ENCODE measurements at regions not wholly inside any gene's neighbourhood (a gene's known extent, or its start where the extent isn't known, plus 50 kb on each side); places are given as distances from the start of the nearest gene placed in this dataset.

- Histone ChIP-seq H3K36me3 (replicated peaks; ENCODE audit: low read depth, low read length) (peaks cover 5% of the 10 kb centered on the region), H4K20me1 (ENCODE audit: insufficient read depth, low read length) (no peaks in the 10 kb centered on the region), H3K4me2 (ENCODE audit: low read length) (no peak overlapping the region), H3K9me3 (ENCODE audit: insufficient read depth, low read length) (peaks cover 20% of the 10 kb centered on the region; the same call in 1 of the 2 replicates), H3K4me1 (ENCODE audit: low read length) (no peaks in the 10 kb centered on the region), H3K27me3 (ENCODE audit: low read depth, low read length) (no peaks in the 10 kb centered on the region), H3K4me3 (ENCODE audit: low read length) (no peak overlapping the region), H3K27ac (ENCODE audit: low read length) (no peak overlapping the region), H3K9ac (ENCODE audit: low read length) (no peak overlapping the region), H2AFZ (ENCODE audit: low read depth, low read length) (no peak overlapping the region), H3K79me2 (ENCODE audit: low read length) (no peaks in the 10 kb centered on the region)
- TF ChIP-seq CTCF (IDR thresholded peaks at IDR 0.05; ENCODE audit: low read depth, low read length): no peak
- TF ChIP-seq EZH2phosphoT487 (IDR thresholded peaks at IDR 0.05; ENCODE audit: low read depth): no peak
These were observed 152.1 kb upstream of the FMN2 start for GRCh38 chr1:239939602-239940001.

- Histone ChIP-seq H4K20me1 (ENCODE audit: insufficient read depth, low read length) (no peaks in the 10 kb centered on the region), H3K9ac (ENCODE audit: low read length) (no peak overlapping the region), H3K4me2 (ENCODE audit: low read length) (no peak overlapping the region), H3K27me3 (ENCODE audit: low read depth, low read length) (no peaks in the 10 kb centered on the region), H3K79me2 (ENCODE audit: low read length) (no peaks in the 10 kb centered on the region), H2AFZ (ENCODE audit: low read depth, low read length) (no peak overlapping the region), H3K36me3 (replicated peaks; ENCODE audit: low read depth, low read length) (peaks cover 5% of the 10 kb centered on the region), H3K27ac (ENCODE audit: low read length) (no peak overlapping the region), H3K4me3 (ENCODE audit: low read length) (no peak overlapping the region), H3K9me3 (ENCODE audit: insufficient read depth, low read length) (peaks cover 20% of the 10 kb centered on the region; the same call in 1 of the 2 replicates), H3K4me1 (ENCODE audit: low read length) (no peaks in the 10 kb centered on the region; the same call in 1 of the 2 replicates)
- TF ChIP-seq CTCF (IDR thresholded peaks at IDR 0.05; ENCODE audit: low read depth, low read length) (no peak), EZH2phosphoT487 (IDR thresholded peaks at IDR 0.05; ENCODE audit: low read depth) (no peak)
These were observed 147.9 kb upstream of the FMN2 start for GRCh38 chr1:239943761-239944160.

- H3K9ac ChIP-seq (ENCODE audit: low read length): no peak overlapping the region
These were observed 147.0 kb upstream of the FMN2 start for GRCh38 chr1:239944666-239945065.

GRCh38 chr1:239947801-239948200, 143.9 kb upstream of the FMN2 start:
- Histone ChIP-seq H3K4me3 (ENCODE audit: low read length) (no peak overlapping the region), H3K4me1 (ENCODE audit: low read length) (no peaks in the 10 kb centered on the region; the same call in 1 of the 2 replicates), H3K4me2 (ENCODE audit: low read length) (no peak overlapping the region), H3K27ac (ENCODE audit: low read length) (no peak overlapping the region), H4K20me1 (ENCODE audit: insufficient read depth, low read length) (no peaks in the 10 kb centered on the region), H3K27me3 (ENCODE audit: low read depth, low read length) (no peaks in the 10 kb centered on the region), H3K9ac (ENCODE audit: low read length) (no peak overlapping the region), H3K36me3 (replicated peaks; ENCODE audit: low read depth, low read length) (no peaks in the 10 kb centered on the region), H3K79me2 (ENCODE audit: low read length) (no peaks in the 10 kb centered on the region), H2AFZ (ENCODE audit: low read depth, low read length) (no peak overlapping the region), H3K9me3 (ENCODE audit: insufficient read depth, low read length) (peaks cover 12% of the 10 kb centered on the region; the same call in 1 of the 2 replicates)
- no peak for TF ChIP-seq CTCF (IDR thresholded peaks at IDR 0.05; ENCODE audit: low read depth, low read length)
- TF ChIP-seq EZH2phosphoT487 (IDR thresholded peaks at IDR 0.05; ENCODE audit: low read depth): no peak

More at GRCh38 chr1:239944666-239945065, 147.0 kb upstream of the FMN2 start:
- TF ChIP-seq CTCF (IDR thresholded peaks at IDR 0.05; ENCODE audit: low read depth, low read length): no peak
- no peak for TF ChIP-seq EZH2phosphoT487 (IDR thresholded peaks at IDR 0.05; ENCODE audit: low read depth)
- H3K4me2 ChIP-seq (ENCODE audit: low read length): no peak overlapping the region
- H3K4me1 ChIP-seq (ENCODE audit: low read length): no peaks in the 10 kb centered on the region; the same call in 1 of the 2 replicates
- H3K79me2 ChIP-seq (ENCODE audit: low read length): no peaks in the 10 kb centered on the region
- H3K36me3 ChIP-seq (replicated peaks; ENCODE audit: low read depth, low read length): peaks cover 5% of the 10 kb centered on the region
- H2AFZ ChIP-seq (ENCODE audit: low read depth, low read length): no peak overlapping the region
- peaks cover 20% of the 10 kb centered on the region; the same call in 1 of the 2 replicates for H3K9me3 ChIP-seq (ENCODE audit: insufficient read depth, low read length)
- H3K27ac ChIP-seq (ENCODE audit: low read length): no peak overlapping the region
- H3K4me3 ChIP-seq (ENCODE audit: low read length): no peak overlapping the region
- no peaks in the 10 kb centered on the region for H4K20me1 ChIP-seq (ENCODE audit: insufficient read depth, low read length)
- H3K27me3 ChIP-seq (ENCODE audit: low read depth, low read length): no peaks in the 10 kb centered on the region
